ENCODE measurements at regions not wholly inside any gene's neighbourhood (a gene's known extent, or its start where the extent isn't known, plus 50 kb on each side); places are given as distances from the start of the nearest gene placed in this dataset.

GRCh38 chr4:141432000-141432712 is 204.2 kb upstream of the IL15 start:
- no peak for DNase-seq
- Histone ChIP-seq H3K4me3 (ENCODE audit: low read depth, low read length) (no peak overlapping the region), H3K36me3 (replicated peaks) (no peaks in the 10 kb centered on the region), H3K27ac (no peak overlapping the region), H3K27me3 (replicated peaks) (no peaks in the 10 kb centered on the region)
- in situ Hi-C loops (cut with HindIII; ENCODE audit: low pct_ligation_motif_present, low sequenced_read_pairs): no loop called here
- TF ChIP-seq CTCF (IDR thresholded peaks at IDR 0.05; ENCODE audit: low read depth, low read length, missing control alignments): no peak

- no peak for DNase-seq
- Histone ChIP-seq H3K36me3 (replicated peaks) (no peaks in the 10 kb centered on the region), H3K27me3 (replicated peaks) (no peaks in the 10 kb centered on the region), H3K27ac (no peak overlapping the region), H3K4me3 (ENCODE audit: low read depth, low read length) (no peak overlapping the region)
- in situ Hi-C loops (cut with HindIII; ENCODE audit: low pct_ligation_motif_present, low sequenced_read_pairs): no loop called here
- no peak for TF ChIP-seq CTCF (IDR thresholded peaks at IDR 0.05; ENCODE audit: low read depth, low read length, missing control alignments)
Observed at GRCh38 chr4:141435446-141436225, 200.7 kb upstream of the IL15 start.

GRCh38 chr4:141439223-141439622 is 197.2 kb upstream of the IL15 start:
- no peak for DNase-seq
- in situ Hi-C loops (cut with HindIII; ENCODE audit: low pct_ligation_motif_present, low sequenced_read_pairs): no loop called here
- H3K4me3 ChIP-seq (ENCODE audit: low read depth, low read length): no peak overlapping the region
- no peaks in the 10 kb centered on the region for H3K36me3 ChIP-seq (replicated peaks)
- no peak for TF ChIP-seq CTCF (IDR thresholded peaks at IDR 0.05; ENCODE audit: low read depth, low read length, missing control alignments)
- H3K27me3 ChIP-seq (replicated peaks): no peaks in the 10 kb centered on the region
- no peak overlapping the region for H3K27ac ChIP-seq

- TF ChIP-seq CTCF (IDR thresholded peaks at IDR 0.05; ENCODE audit: low read depth, low read length, missing control alignments): no peak
- no peaks in the 10 kb centered on the region for H3K27me3 ChIP-seq (replicated peaks)
- H3K27ac ChIP-seq: no peak overlapping the region
- no peaks in the 10 kb centered on the region for H3K36me3 ChIP-seq (replicated peaks)
- in situ Hi-C loops (cut with HindIII; ENCODE audit: low pct_ligation_motif_present, low sequenced_read_pairs): no loop called here
- no peak overlapping the region for H3K4me3 ChIP-seq (ENCODE audit: low read depth, low read length)
- DNase-seq: no peak
Observed at GRCh38 chr4:141447761-141448160, 188.6 kb upstream of the IL15 start.

- in situ Hi-C loops (cut with HindIII; ENCODE audit: low pct_ligation_motif_present, low sequenced_read_pairs): no loop called here
- Histone ChIP-seq H3K36me3 (replicated peaks) (no peaks in the 10 kb centered on the region), H3K27ac (no peak overlapping the region), H3K4me3 (ENCODE audit: low read depth, low read length) (no peak overlapping the region), H3K27me3 (replicated peaks) (no peaks in the 10 kb centered on the region)
- DNase-seq: no peak
- TF ChIP-seq CTCF (IDR thresholded peaks at IDR 0.05; ENCODE audit: low read depth, low read length, missing control alignments): no peak
Observed at GRCh38 chr4:141448490-141448889, 187.9 kb upstream of the IL15 start.

Measured in brain microvascular endothelial cell (primary cell).